Renal cortical epithelial cell (primary cell): ENCODE measurements at regions not wholly inside any gene's neighbourhood (a gene's known extent, or its start where the extent isn't known, plus 50 kb on each side); places are given as distances from the start of the nearest gene placed in this dataset.
A peak's percentile ranks its signal among the peaks of the same experiment; 100 is the strongest.

Experiments used
- DNase-seq: peaks from one replicate; pipeline ENCODE4 v3.0.0-alpha.2; 2011; ENCODE audit warnings: low read depth

DNA sequence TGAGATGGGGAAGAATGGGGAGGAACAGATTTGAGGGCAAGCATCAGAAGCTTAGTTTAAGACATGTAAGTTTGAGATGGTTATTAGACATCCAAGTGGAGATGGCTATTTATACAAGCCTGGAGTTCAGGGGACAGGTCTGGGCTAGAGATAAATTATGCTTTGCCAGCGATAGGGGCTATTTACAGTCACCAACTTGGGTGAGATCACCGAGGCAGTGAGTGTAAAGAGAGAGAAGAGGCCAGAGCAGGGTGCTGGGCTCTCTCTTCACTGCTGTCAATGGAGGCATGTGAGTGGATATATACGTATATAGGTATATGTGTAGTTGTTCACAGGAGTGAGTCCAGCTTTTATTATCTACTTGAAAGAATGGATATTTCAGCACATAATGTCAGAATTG is 81.0 kb downstream of the QPCT start:
- no peak for DNase-seq

DNA sequence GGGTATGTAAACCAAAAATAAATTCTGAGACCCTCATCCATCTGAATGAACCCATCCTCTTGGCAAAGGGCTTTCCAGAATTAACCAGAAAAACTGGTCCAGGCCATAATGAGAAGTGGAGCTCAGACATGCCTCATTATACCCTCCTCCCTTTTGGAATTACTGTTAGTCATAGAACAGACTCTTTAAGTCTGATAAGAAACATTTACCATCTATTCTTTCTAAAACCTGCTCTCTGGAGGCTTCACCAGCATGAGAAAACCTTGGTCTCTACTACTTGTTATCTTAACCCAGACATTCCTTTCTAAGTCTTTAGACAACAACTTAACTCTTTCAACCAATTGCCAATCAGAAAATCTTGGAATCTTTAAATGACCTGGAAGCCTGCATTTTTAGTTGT is 82.8 kb downstream of the QPCT start:
- DNase-seq: no peak

DNA sequence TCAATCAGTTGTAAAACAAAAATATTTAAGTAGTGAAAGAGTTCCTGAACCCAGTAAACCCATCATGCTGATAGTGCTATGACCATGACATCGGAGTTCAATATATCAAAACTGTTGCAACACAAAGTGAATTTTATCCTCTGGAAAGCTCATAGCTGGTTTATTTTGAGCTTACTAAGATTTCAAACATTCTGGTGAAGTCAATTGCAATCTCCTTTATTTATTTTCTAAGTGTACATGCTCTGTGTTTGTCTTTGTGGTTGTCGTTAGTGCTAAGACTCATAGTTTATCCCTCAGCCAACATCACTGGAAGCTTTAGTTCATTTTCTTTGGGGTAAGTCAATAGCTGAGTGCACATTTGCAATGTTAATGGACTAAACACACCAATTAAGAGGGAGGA is 91.9 kb downstream of the QPCT start:
- DNase-seq: no peak

DNA sequence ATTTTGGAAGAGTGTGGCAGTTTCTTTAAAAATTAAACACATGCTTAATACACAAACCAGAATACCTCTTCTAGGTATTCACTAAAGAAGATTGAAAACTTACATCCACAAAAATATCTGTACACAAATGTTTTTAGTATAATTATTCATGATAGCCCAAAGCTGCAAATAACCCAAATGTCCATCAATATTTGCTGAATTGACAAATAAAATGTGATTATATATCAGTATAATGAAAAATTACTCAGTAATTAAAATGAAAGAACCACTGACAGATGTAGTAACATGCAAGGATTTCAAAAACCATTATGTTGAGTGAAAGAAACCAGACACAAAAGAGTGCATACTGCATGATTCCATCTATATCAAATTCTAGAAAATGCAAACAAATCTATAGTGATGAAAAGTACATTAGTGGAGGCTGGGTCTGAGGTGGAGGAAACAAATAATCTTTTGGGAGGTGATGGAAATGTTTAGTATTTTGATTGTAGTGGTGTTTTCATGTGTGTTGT is 94.8 kb downstream of the QPCT start:
- DNase-seq: no peak

DNA sequence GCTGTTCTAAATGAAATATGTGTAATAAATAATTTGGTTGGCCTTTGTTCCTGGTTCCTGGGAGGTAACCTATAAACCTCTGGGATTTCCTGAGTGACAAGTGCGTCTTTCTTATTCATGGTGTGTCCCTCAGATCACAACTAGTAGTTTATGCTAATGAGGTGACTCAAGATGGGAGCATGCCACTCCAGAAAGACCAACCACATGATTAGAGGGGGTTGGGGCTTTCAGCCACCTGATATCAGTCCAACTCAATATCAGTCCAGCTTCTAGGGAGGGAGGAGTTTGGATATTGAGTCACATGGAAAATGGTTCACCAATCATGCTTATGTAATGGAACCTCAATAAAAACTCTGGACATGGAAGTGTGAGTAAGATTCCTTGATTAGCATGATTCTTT is 96.6 kb downstream of the QPCT start:
- peak; percentile 36 for DNase-seq

DNA sequence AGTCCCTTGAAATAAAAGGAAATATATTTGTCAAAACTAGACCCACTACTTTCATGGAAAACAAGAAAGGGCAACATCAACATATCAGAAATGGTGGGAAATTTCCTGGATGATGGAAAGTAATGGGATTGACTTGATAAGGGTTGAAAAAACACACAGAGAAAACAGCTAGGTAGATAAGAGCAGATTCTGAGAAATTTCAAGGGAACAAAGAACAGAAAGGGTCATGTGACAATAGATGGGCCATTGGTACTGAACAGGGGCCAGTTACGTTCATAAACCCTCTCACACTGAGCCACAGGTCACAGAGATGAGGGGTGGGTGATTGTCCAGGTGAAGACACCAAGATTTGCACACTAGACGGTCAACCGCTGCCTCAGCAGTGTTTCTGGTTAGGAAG is 98.7 kb downstream of the QPCT start:
- DNase-seq: no peak

DNA sequence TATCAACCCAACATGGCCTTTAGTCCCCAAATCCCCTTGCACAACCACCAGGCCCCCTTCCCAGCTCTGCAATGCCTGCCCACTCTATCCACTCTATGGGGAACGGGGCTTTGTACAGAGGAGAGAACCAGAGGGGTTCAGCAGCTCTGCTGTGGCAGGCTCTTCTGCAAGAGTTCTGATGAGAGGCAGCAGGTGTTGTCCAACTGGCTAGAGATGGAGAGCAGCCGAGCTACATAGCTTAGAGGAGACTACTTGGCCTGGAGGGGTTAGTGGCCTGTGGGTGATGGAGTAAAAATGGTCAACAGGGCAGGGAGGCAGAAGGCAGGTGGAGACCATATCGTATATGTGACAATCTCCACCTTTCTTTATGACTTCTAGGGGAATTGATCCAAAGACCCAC is 103.0 kb downstream of the QPCT start:
- no peak for DNase-seq

DNA sequence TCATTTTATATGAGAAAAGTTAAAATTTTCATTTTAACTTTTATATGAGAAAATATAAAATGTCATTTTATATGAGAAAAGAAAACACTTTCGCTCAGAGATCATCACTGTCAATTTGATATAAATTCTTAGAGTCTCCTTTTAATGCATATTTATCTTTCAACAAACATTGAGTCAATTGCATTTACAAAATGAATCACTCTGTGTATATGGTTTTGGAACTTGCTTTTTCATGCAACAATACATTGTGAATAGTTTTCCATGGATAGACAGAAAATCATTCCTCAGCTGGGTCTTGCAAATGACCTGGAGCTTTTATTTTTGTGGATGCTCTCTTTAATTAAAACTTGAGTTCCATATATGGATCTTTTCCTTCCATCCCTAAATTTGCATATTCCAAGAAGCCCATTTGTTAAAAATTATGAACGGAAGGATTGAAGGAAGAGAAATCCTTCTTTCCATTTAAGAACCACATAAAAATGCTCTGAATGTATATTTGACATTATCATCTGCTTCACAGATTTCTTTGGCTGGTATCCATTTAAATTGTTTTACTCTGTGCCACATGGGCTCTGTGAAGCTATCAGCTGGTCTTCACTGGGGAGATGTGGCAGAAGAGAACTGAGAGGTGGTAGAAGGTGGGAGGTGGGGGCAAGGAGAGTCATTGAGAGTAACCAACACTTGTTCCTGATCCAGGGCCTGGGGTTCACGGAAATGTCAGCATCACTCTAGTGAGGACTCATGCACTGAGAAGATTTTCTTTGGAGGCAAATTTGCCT is 104.1 kb downstream of the QPCT start:
- no peak for DNase-seq

DNA sequence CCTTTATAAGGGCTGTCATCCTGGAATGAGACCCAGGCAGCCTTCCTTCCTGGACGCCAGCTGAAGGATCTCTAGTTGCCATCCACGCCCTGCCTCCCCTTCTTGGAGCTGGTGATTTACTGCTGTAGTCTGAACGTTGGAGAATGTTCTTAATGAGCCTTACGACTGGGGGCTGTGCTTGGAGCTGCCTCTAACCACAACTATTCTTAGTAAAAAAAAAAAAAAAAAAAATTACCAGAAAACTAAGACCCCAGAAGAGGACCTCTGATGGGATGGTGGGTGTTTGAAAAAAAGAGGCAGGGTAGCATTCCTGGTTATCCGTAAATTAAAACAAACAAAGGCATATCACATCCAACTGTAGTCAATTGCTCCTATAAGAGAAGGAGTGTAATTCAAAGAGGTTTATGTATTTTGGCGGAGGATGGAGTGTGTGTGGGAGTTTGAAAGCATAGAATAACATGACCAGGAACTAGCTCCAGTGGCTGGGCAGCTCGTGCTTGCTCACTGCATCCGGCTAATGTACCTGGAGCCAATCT is 105.4 kb downstream of the QPCT start:
- peak; percentile 22 for DNase-seq

DNA sequence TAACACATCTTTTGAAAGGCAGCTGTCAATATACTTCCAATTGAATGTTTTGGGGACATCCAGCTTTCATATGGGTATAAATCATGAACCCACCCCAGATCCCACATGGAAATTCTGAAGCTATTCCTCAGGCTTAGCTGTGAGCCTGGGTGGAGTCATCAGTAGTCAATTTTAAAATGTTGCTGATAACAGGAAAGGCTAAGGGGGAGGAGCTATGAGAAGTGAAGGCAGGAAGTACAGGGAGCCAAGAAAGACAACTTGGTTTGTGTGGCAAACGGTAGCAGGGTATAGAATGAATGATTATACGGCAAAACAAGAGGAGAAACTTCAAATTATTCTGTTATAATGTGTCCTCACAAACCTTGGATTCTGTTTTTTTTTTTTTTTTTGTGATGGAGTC is 108.6 kb downstream of the QPCT start:
- DNase-seq: no peak

DNA sequence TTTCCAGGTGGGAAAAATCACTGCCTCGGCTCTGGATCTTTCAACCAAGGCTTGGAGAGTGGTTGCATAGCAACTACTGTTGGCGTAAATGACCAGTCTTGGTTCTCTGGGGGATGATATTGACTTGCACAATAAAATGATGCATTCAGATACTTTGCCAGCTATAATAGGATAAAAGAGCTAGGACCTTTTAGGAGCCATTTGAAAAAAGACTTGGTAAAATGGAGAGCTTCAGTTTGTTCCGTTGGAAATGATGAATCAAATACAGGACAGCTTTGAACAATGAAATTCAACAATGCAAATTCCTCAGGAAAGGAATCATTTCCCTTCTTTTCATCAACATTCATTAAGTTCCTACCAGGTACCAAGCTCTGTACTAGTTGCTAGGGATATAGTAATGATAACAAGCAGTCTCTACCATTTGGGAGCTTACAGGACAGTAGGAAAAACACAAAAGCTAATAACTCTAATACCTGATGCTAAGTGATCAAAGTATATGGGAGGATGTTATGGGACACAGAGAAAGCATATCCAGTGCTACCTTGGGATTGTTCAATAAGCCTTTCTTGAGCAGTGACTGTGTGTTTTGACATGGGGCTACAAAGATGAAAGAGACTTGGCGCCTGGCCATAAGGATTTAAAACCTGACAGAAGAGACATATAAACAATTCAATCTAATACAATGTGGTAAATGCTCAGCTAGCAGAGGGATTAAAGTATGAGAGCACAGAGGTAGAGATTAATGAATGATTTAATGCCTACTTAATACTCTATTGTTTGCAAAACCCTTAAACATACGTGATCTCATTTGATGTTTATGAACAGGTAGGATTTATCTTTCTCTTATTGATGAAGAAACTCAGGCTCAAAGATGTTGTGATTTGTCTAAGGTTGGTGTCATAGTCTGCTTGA is 110.7 kb downstream of the QPCT start:
- peak; percentile 29 for DNase-seq

DNA sequence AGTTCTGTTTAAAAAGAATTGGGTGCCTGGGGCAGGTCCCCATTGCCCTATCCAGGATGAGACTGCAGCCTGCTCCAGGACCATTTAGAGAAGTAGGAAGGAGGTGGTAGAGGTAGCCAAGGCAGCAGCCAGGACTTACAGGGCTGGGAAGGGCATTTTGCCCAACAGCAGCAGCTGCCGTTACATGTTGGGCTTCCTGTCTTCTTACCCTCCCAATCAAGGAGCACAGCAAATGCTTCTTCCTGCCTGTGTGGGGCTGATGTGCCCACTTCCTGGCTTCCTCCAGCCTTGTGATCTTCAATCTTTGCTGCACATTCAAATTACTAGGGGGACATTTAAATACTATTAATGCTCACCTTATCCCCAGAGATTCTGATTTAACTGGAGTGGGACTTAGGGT is 112.0 kb downstream of the QPCT start:
- DNase-seq: no peak

DNA sequence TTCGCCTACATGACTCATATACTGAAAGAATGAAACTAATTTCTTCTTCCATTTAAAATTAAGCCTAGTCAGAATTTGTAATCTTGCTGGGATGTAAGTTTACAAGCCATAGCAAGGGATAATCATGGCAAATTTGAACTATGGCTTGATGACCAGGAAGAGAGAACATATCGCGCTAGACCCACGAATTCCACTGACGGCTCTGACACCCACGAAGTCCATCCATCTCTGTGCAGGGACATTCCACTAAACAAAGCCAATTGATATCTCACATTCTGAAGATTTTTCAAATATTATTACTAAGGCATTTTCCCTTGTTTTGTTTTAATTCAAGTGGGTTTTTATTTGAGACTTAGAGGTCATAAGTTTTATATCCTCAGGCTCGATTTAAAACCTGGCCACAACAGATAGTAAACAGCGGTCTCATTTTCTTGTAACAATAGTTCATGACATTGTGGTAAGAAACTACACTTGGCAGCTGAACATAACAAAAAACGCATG is 113.0 kb downstream of the QPCT start:
- DNase-seq: no peak

DNA sequence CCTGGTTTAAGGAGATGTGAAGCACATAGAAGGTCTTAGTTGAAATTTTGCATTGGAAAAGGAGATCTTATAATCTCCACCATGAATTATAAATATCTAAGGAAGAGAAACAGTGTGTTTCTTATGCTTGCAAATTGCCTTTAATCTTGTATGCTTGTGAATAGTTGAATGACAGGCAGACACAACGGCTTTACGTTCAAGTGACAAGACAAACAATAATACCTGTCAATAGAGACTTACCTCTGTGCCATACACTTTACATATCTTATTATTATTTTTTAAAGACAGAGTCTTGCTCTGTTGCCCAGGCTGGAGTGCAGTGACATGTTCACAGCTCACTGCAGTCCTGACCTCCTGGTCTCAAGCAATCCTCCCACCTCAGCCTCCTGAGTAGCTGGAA is 113.7 kb downstream of the QPCT start:
- no peak for DNase-seq

DNA sequence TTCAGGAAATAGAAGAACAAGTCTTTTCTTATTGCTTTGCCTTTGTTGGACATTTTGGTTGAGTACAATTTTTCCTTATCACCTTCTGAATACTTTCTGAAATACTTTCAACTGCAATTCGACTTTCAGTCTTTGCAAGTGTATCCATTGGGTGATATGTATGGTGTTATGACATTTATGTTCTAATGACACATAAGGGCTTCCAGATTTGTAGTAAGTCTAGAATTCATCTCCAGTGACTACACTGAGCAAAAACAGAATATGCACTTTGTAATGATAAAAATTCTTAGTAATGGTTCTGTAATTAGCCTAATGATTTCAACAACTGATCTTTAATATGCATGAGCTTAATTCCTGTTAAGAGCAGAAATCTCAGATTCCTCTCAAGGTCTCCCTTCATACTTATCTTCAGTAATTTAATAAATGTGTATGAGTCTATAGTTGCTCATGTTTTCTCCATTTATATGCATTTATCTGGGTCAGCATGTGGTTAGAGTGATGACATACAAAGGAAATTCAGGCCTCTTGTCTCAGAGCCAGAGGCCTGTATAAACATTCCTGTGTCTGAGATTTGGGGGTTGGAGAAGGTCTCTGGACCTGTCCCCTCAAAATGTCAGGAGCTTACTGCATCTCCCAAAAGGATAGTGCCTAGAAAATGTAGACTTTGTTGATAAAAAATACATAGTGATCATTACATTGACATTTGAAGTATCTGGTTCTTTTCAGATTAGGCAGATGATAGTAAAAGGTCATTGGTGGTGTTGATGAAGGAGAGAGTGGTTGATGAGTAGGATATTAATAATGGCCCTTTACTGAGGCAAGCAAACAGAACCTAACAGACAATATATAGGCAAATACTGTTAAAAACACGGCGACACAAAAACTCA is 114.9 kb downstream of the QPCT start:
- DNase-seq: no peak

DNA sequence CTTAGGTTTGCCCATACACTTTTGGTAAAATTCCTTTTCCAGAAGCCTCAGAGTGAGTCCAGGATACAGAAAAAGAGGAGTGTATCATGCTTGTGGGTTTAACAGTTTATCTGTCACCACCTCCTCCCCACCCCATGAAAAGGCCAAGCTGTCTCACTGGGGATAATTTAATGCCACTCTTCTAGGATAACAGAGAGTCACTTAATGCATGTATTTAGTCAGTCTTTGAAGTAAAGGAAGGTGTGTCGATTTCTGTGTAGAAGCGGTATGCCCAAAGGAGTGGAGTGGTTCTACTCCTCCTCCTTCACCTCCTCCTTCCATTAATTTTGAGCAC is 116.4 kb downstream of the QPCT start:
- no peak for DNase-seq

DNA sequence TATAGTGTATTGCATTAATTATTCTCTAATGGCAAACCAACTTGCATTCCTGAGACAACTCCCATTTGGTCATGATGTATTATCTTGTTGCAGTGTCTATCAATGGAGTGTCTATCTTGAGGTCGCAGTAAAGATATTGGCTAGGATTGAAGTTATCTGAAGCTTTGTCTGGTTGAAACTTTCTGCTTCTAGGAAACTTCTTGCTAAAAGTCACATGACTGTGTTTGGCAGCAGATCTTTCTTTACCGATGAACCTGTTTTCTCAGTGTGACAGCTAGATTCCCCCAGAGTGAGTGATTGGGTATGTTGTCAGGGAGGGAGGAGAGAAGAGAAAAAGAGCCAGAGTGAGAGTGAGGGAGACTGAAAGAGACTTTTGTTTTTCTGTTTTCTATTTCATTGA is 119.6 kb downstream of the QPCT start:
- DNase-seq: peak; percentile 24

DNA sequence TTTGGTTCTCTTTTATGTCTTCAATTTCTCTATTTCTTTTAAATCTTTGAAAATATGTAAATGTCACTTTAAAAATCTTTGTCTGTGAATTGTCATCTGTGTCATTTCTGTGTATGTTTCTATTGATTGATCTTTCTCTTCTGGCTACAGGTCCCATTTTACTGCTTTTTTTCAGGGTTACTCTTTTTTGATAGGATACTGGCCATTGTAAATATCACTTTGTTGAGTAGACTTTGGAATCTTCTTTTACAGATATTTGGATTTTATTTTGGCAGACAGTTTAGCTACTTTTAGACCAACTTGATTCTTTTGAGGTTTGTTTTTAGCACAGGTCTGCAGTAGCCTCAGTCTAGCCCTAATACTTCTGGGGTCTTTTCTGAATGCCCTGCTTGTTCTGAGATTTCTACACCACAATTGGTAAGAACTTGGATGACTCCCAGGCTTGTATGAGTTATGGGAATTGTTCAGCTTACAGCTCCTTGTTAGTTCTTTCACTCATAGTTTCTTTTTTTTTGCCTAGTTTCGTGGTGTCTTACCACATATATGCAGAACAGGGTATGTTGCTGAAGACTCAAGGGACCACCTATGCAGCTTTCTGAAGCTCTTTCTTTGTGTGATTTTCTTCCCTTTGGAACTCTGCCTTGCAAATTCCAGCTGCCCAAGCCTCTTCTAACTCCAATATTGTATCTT is 122.2 kb downstream of the QPCT start:
- no peak for DNase-seq

DNA sequence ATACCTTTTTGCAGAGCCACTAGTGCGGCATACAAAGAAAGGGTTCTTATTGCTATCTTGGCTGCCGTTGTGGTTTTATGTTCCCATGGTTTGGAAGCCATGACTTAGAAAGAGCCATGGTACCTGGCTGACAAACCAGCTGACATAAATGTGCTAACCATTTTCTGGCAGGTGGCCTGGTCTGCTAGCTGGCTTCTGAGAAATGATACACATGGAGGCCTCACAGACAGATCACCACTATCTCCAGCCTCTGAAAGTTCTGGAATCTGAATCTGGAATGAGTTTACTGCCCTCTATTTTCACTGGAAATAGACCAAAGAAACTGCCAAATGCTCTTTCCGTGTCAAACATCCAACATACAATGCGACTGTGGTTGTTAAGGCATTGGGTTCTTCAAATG is 123.7 kb downstream of the QPCT start:
- no peak for DNase-seq

DNA sequence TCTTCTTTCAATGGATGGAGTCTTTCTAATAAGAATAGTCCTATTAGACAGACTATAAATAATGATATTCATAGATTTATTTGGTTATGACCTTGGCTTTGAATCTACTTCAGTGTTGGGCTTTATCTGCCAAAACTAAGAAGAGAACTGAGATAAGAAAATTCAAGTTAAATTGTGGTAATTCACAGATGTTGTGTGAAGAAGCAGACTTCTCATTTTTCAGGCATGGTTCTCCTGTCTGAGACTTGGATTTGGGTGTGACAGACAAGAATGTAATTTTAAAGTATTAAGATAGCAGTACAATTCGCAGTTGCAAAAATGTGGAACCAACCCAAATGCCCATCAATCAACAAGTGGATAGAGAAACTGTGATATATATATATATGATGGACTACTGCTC is 124.7 kb downstream of the QPCT start:
- no peak for DNase-seq

DNA sequence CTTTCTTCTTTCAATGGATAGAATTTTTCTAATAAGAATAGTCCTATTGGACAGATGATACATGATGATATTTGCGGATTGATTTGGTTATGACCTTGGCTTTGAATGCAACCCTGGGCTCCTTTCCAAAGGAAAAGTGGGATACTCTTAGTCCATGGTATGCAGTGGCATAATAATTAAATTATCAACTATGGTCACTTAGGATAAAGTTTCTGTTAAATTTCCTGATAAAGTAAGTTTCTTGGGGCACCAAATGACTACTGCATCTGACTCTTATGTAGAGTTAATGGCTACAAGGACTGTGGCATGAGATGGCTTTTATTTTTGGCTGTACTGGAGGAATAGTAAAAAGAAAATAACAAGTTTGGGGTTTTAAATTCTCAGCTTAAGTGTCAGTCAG is 126.7 kb downstream of the QPCT start:
- DNase-seq: no peak
